IMR-90 (cell line): ENCODE measurements at regions not wholly inside any gene's neighbourhood (a gene's known extent, or its start where the extent isn't known, plus 50 kb on each side); places are given as distances from the start of the nearest gene placed in this dataset.

Experiments used
- ATAC-seq: fragments of 200-7000 bp; cut with Tn5 transposase; 2 replicates; pipeline ENCODE4 v1.9.1; 2020; ENCODE audit warnings: low read depth, mild to moderate bottlenecking, moderate library complexity
- BruUV-seq: library from RNA; stranded (reverse); fragments of 400-500 nt; replicated peaks from 2 replicates; lab custom pipeline; 2021; lab: Mats Ljungman, UMichigan
- CTCF ChIA-PET: fragments of 300-600 bp; formaldehyde crosslinking; extraction: SDS; loops from one replicate; lab custom pipeline; 2021; ENCODE audit warnings: antibody characterized with exemption; lab: Yijun Ruan, JAX
- POLR2A ChIA-PET: fragments of 300-600 bp; sonication (Branson Sonifier 250); formaldehyde crosslinking; loops from one replicate; lab custom pipeline; 2022; ENCODE audit warnings: antibody characterized with exemption; ENCODE audit not compliant: unreplicated experiment; lab: Charles Lee
- DNase-seq: peaks from one replicate; pipeline ENCODE4 v3.0.0; 2013
- H2AFZ ChIP-seq: replicated peaks from 2 replicates; pipeline ENCODE3; 2013; ENCODE audit warnings: low read length, mild to moderate bottlenecking; ENCODE audit not compliant: poor library complexity
- H2AK5ac ChIP-seq: 2 replicates; pipeline ENCODE4 v1.6.1; 2013; ENCODE audit warnings: low read depth, low read length, inconsistent platforms
- H2AK9ac ChIP-seq: replicated peaks from 2 replicates; pipeline ENCODE3; 2013; ENCODE audit warnings: mild to moderate bottlenecking, low read depth, low read length, moderate library complexity; ENCODE audit not compliant: poor library complexity
- H2BK120ac ChIP-seq: 2 replicates; pipeline ENCODE4 v1.6.1; 2013; ENCODE audit warnings: low read depth, low read length, inconsistent platforms
- H2BK15ac ChIP-seq: 3 replicates; pipeline ENCODE4 v1.6.1; 2013; ENCODE audit warnings: low read depth, low read length, inconsistent platforms
- H2BK20ac ChIP-seq: 2 replicates; pipeline ENCODE4 v1.6.1; 2013; ENCODE audit warnings: low read depth, mild to moderate bottlenecking, inconsistent platforms, low read length, moderate library complexity
- H2BK5ac ChIP-seq: 2 replicates; pipeline ENCODE4 v1.6.1; 2013; ENCODE audit warnings: mild to moderate bottlenecking, low read depth, low read length, inconsistent platforms; ENCODE audit not compliant: poor library complexity, severe bottlenecking
- H3K14ac ChIP-seq: replicated peaks from 2 replicates; pipeline ENCODE4 v1.6.1; 2013; ENCODE audit warnings: low read depth, low read length, inconsistent platforms
- H3K18ac ChIP-seq: 2 replicates; pipeline ENCODE4 v1.6.1; 2013; ENCODE audit warnings: low read depth, low read length, control low read depth
- H3K23ac ChIP-seq: 2 replicates; pipeline ENCODE4 v1.6.1; 2013; ENCODE audit warnings: low read depth, low read length, inconsistent platforms
- H3K27ac ChIP-seq: 2 replicates; pipeline ENCODE4 v1.5.1; 2013; ENCODE audit warnings: mild to moderate bottlenecking, control low read depth, low read length; ENCODE audit not compliant: insufficient read depth
- H3K27me3 ChIP-seq: 2 replicates; pipeline ENCODE4 v1.6.1; 2013; ENCODE audit warnings: low read length; ENCODE audit not compliant: control insufficient read depth, insufficient read depth
- H3K36me3 ChIP-seq: 2 replicates; pipeline ENCODE4 v1.6.1; 2013; ENCODE audit warnings: low read length, mixed read lengths; ENCODE audit not compliant: control insufficient read depth, insufficient read depth
- H3K4ac ChIP-seq: 2 replicates; pipeline ENCODE4 v1.6.1; 2013; ENCODE audit warnings: low read depth, low read length, inconsistent platforms
- H3K4me1 ChIP-seq: 2 replicates; pipeline ENCODE4 v1.6.1; 2013; ENCODE audit warnings: low read length, mixed read lengths; ENCODE audit not compliant: control insufficient read depth, insufficient read depth
- H3K4me2 ChIP-seq: 2 replicates; pipeline ENCODE4 v1.6.1; 2013; ENCODE audit warnings: low read depth, mild to moderate bottlenecking, control low read depth, low read length, moderate library complexity
- H3K4me3 ChIP-seq: 2 replicates; pipeline ENCODE4 v1.5.1; 2013; ENCODE audit warnings: low read depth, mild to moderate bottlenecking, control low read depth, low read length, moderate library complexity; ENCODE audit not compliant: insufficient read depth
- H3K56ac ChIP-seq: 2 replicates; pipeline ENCODE4 v1.6.1; 2013; ENCODE audit warnings: low read length, inconsistent platforms; ENCODE audit not compliant: insufficient read depth; ENCODE audit errors: extremely low read depth
- H3K79me1 ChIP-seq, 2 experiments: 2 replicates each; pipeline ENCODE4 v1.6.1; 2013; ENCODE audit warnings: low read length in 2 of 2, inconsistent platforms in 1 of 2, low read depth in 1 of 2
- H3K9ac ChIP-seq: 2 replicates; pipeline ENCODE4 v1.6.1; 2013; ENCODE audit warnings: low read depth, low read length, control low read depth
- H3K9me1 ChIP-seq: 2 replicates; pipeline ENCODE4 v1.6.1; 2013; ENCODE audit warnings: low read length, inconsistent platforms; ENCODE audit not compliant: insufficient read depth
- H3K9me3 ChIP-seq: 2 replicates; pipeline ENCODE4 v1.6.1; 2013; ENCODE audit warnings: low read length; ENCODE audit not compliant: control insufficient read depth, insufficient read depth
- H4K20me1 ChIP-seq: 2 replicates; pipeline ENCODE4 v1.6.1; 2013; ENCODE audit warnings: low read length, inconsistent platforms; ENCODE audit not compliant: insufficient read depth
- H4K5ac ChIP-seq: 2 replicates; pipeline ENCODE4 v1.6.1; 2013; ENCODE audit warnings: mild to moderate bottlenecking, low read depth, low read length, control low read depth
- H4K8ac ChIP-seq, 2 experiments: 2 replicates each; pipeline ENCODE4 v1.6.1; 2013; ENCODE audit warnings: low read depth in 2 of 2, low read length in 2 of 2, control low read depth in 1 of 2, inconsistent platforms in 1 of 2
- H4K91ac ChIP-seq: 2 replicates; pipeline ENCODE4 v1.6.1; 2013; ENCODE audit warnings: low read depth, low read length, inconsistent platforms; ENCODE audit not compliant: insufficient read depth
- BHLHE40 ChIP-seq: fragments of 150-350 bp; IDR thresholded peaks from 2 replicates; pipeline ENCODE4 v1.6.1; 2016; ENCODE audit warnings: mild to moderate bottlenecking, low read depth, low read length
- CEBPB ChIP-seq: IDR thresholded peaks from 2 replicates; pipeline ENCODE4 v1.6.1; 2012; ENCODE audit warnings: low read depth, low read length, improper control_type of control experiment
- CHD1 ChIP-seq: IDR thresholded peaks from 2 replicates; pipeline ENCODE4 v1.6.1; 2012; ENCODE audit warnings: low read depth, low read length, improper control_type of control experiment
- CTCF ChIP-seq: conservative IDR thresholded peaks from 2 replicates; pipeline ENCODE4 v1.5.1; 2012; ENCODE audit warnings: mild to moderate bottlenecking, low read depth, low read length, improper control_type of control experiment
- MAZ ChIP-seq: IDR thresholded peaks from 2 replicates; pipeline ENCODE4 v1.6.1; 2012; ENCODE audit warnings: low read depth, mild to moderate bottlenecking, low read length, improper control_type of control experiment, moderate library complexity, borderline replicate concordance
- MXI1 ChIP-seq: IDR thresholded peaks from 2 replicates; pipeline ENCODE4 v1.6.1; 2012; ENCODE audit warnings: low read depth, mild to moderate bottlenecking, low read length, moderate library complexity, borderline replicate concordance
- POLR2A ChIP-seq: IDR thresholded peaks from 2 replicates; pipeline ENCODE4 v1.6.1; 2012; ENCODE audit warnings: mild to moderate bottlenecking, low read depth, low read length
- RAD21 ChIP-seq: IDR thresholded peaks from 2 replicates; pipeline ENCODE4 v1.6.1; 2012; ENCODE audit warnings: low read length, improper control_type of control experiment
- SMC3 ChIP-seq: fragments of 150-350 bp; IDR thresholded peaks from 2 replicates; pipeline ENCODE4 v1.6.1; 2016; ENCODE audit warnings: low read depth, mild to moderate bottlenecking, antibody characterized with exemption, low read length, moderate library complexity
- WGBS, 2 experiments: methylation state at CpG; one replicate each; pipeline versions ENCODE4 v1.1.5 to v1.1.7; 2013; ENCODE audit warnings: missing lambda C conversion rate in 2 of 2; ENCODE audit not compliant: insufficient read length in 1 of 2; ENCODE audit errors: extremely low coverage in 2 of 2; 5-methylcytosine and 5-hydroxymethylcytosine counted together
- dilution Hi-C: fragments of 300-500 bp; cut with HindIII; formaldehyde crosslinking; loops from one replicate; pipeline ENCODE4 v1.14.3; 2018; ENCODE audit warnings: low sequenced_read_pairs; ENCODE audit not compliant: unreplicated experiment
- in situ Hi-C: fragments of 300-500 bp; cut with MboI; formaldehyde crosslinking; loops from 3 replicates; pipeline ENCODE4 v1.14.3; 2019; ENCODE audit warnings: low sequenced_read_pairs, inconsistent platforms, mixed read lengths
- intact Hi-C: fragments of 100-400 bp; cut with micrococcal nuclease; formaldehyde crosslinking; loops from 2 replicates; pipeline ENCODE4 v1.10.0; 2022
- TF ChIP-seq, protein P1 (sequence below): fragments of 150-350 bp; IDR thresholded peaks from 2 replicates; pipeline ENCODE4 v1.6.1; 2016; ENCODE audit warnings: low read depth, mild to moderate bottlenecking, low read length, moderate library complexity, borderline replicate concordance
- TF ChIP-seq, protein P2 (sequence below): fragments of 150-350 bp; IDR thresholded peaks from 2 replicates; pipeline ENCODE4 v1.6.1; 2017; ENCODE audit warnings: mild to moderate bottlenecking, antibody characterized with exemption, low read length, low read depth

DNA sequence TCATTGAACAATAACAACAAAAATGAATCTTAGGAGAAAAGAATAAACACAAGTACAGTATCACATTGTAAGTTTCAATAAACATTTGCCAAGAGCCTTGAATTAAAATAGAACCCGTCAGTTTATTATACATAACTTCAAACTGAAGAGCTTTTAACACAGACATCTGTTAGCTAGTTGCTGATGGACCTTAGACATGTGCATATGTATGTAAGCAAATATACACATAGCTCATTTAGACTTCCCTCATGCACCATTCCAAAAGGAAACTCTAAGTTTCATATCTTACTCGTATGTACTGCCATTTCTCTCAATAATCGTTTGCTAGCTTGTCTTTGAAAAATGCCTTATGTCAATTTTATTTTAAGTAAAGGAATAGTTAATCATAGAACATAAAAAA lies 235.0 kb downstream of the TENT5A start:
- no peak overlapping the region for H2BK5ac ChIP-seq
- ChIA-PET POLR2A (interaction anchor here (0.6 kb wide), 1 partner anchor 134 kb away, joined by 3 read pairs; no protein-coding TSS in a partner anchor), CTCF (interaction anchor here (1.2 kb wide), 1 partner anchor 71 kb away, joined by 3 read pairs; no protein-coding TSS in a partner anchor)
- dilution Hi-C loops: no loop called here
- WGBS, 2 experiments: no CpG with 5 or more reads among the region's 3 CpGs
- no peak for DNase-seq
- no peak overlapping the region for H3K4me3 ChIP-seq
- H4K20me1 ChIP-seq: no peaks in the 10 kb centered on the region
- H4K8ac ChIP-seq: no peak overlapping the region
- no peak for TF ChIP-seq POLR2A
- TF ChIP-seq RAD21: no peak
- TF ChIP-seq MXI1: no peak
- TF ChIP-seq MAZ: no peak
- no peak for TF ChIP-seq BHLHE40
- TF ChIP-seq CTCF: no peak
- TF ChIP-seq, protein P1, sequence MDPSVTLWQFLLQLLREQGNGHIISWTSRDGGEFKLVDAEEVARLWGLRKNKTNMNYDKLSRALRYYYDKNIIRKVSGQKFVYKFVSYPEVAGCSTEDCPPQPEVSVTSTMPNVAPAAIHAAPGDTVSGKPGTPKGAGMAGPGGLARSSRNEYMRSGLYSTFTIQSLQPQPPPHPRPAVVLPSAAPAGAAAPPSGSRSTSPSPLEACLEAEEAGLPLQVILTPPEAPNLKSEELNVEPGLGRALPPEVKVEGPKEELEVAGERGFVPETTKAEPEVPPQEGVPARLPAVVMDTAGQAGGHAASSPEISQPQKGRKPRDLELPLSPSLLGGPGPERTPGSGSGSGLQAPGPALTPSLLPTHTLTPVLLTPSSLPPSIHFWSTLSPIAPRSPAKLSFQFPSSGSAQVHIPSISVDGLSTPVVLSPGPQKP: no peak
- TF ChIP-seq, protein P2, sequence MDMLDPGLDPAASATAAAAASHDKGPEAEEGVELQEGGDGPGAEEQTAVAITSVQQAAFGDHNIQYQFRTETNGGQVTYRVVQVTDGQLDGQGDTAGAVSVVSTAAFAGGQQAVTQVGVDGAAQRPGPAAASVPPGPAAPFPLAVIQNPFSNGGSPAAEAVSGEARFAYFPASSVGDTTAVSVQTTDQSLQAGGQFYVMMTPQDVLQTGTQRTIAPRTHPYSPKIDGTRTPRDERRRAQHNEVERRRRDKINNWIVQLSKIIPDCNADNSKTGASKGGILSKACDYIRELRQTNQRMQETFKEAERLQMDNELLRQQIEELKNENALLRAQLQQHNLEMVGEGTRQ: no peak
- no peak for TF ChIP-seq CHD1
- no peak for TF ChIP-seq CEBPB
- no peak for TF ChIP-seq SMC3
- H3K14ac ChIP-seq: no peak overlapping the region
- no peaks in the 10 kb centered on the region for H3K79me1 ChIP-seq
- H3K56ac ChIP-seq: no peak overlapping the region
- no peak overlapping the region for H3K27ac ChIP-seq
- no peak for ATAC-seq
- H2AFZ ChIP-seq: no peak overlapping the region
- no peaks in the 10 kb centered on the region for H3K36me3 ChIP-seq
- H3K4me2 ChIP-seq: no peak overlapping the region
- H3K23ac ChIP-seq: no peak overlapping the region
- no peak overlapping the region for H3K18ac ChIP-seq
- no peak overlapping the region for H4K5ac ChIP-seq
- H3K27me3 ChIP-seq: no peaks in the 10 kb centered on the region
- intact Hi-C loops: no loop called here
- H2BK15ac ChIP-seq: no peak overlapping the region
- H2AK5ac ChIP-seq: no peak overlapping the region
- BruUV-seq: no TSS peak
- in situ Hi-C loops: no loop called here
- no peak overlapping the region for H2BK120ac ChIP-seq
- no peaks in the 10 kb centered on the region for H3K4me1 ChIP-seq
- H2BK20ac ChIP-seq: no peak overlapping the region
- no peaks in the 10 kb centered on the region for H3K9me1 ChIP-seq
- no peaks in the 10 kb centered on the region for H3K9me3 ChIP-seq
- H2AK9ac ChIP-seq: no peak overlapping the region
- no peak overlapping the region for H3K9ac ChIP-seq
- H4K91ac ChIP-seq: no peak overlapping the region
- no peak overlapping the region for H3K4ac ChIP-seq
